ENCODE measurements at regions not wholly inside any gene's neighbourhood (a gene's known extent, or its start where the extent isn't known, plus 50 kb on each side); places are given as distances from the start of the nearest gene placed in this dataset.

- intact Hi-C loops (cut with micrococcal nuclease; ENCODE audit: unreplicated experiment), result no loop called here
- TF ChIP-seq SIN3A (IDR thresholded peaks at IDR 0.05; ENCODE audit: borderline replicate concordance, insufficient read depth, low read depth, low read length), result no peak
- TF ChIP-seq POLR2AphosphoS5 (IDR thresholded peaks at IDR 0.05; ENCODE audit: low read depth, low read length), result no peak
- TF ChIP-seq TCF7L2 (IDR thresholded peaks at IDR 0.05; ENCODE audit: low read depth, low read length), result no peak
- TF ChIP-seq REST (IDR thresholded peaks at IDR 0.05; ENCODE audit: insufficient read depth in 1 of 2, low read depth in 2 of 2, low read length in 1 of 2), result no peak
- TF ChIP-seq, protein P1, sequence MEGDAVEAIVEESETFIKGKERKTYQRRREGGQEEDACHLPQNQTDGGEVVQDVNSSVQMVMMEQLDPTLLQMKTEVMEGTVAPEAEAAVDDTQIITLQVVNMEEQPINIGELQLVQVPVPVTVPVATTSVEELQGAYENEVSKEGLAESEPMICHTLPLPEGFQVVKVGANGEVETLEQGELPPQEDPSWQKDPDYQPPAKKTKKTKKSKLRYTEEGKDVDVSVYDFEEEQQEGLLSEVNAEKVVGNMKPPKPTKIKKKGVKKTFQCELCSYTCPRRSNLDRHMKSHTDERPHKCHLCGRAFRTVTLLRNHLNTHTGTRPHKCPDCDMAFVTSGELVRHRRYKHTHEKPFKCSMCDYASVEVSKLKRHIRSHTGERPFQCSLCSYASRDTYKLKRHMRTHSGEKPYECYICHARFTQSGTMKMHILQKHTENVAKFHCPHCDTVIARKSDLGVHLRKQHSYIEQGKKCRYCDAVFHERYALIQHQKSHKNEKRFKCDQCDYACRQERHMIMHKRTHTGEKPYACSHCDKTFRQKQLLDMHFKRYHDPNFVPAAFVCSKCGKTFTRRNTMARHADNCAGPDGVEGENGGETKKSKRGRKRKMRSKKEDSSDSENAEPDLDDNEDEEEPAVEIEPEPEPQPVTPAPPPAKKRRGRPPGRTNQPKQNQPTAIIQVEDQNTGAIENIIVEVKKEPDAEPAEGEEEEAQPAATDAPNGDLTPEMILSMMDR (IDR thresholded peaks at IDR 0.05), result no peak
- DNase-seq (ENCODE audit: low read depth, low spot score), result no peak
- ChIA-PET CTCF (no interaction called here), POLR2A (no interaction called here)
- no peaks in the 10 kb centered on the region for H3K4me1 ChIP-seq (ENCODE audit: control insufficient read depth, insufficient read depth, low read length)
- H3K36me3 ChIP-seq (ENCODE audit: control insufficient read depth, insufficient read depth, low read length), result no peaks in the 10 kb centered on the region
- ATAC-seq, result no peak
- in situ Hi-C loops (cut with HindIII; ENCODE audit: low pct_unique_long_range_greater_than_20kb, low sequenced_read_pairs), result no loop called here
- no peak overlapping the region for H3K4me3 ChIP-seq (ENCODE audit: low read depth in 2 of 2, low read length in 2 of 2)
- H3K27ac ChIP-seq (ENCODE audit: low read length), result no peak overlapping the region
- no peaks in the 10 kb centered on the region for H3K27me3 ChIP-seq (ENCODE audit: control insufficient read depth, insufficient read depth, low read length)
- BruUV-seq (replicated peaks), result no TSS peak
- no peaks in the 10 kb centered on the region for H3K9me3 ChIP-seq (ENCODE audit: control insufficient read depth, insufficient read depth, low read depth, low read length)
Observed at GRCh38 chr10:94199565-94199964, 163.2 kb downstream of the NOC3L start.

- DNase-seq (ENCODE audit: low read depth, low spot score) (no peak), ATAC-seq (no peak)
- CTCF ChIA-PET, result no interaction called here
- Histone ChIP-seq H3K9me3 (ENCODE audit: control insufficient read depth, insufficient read depth, low read depth, low read length) (no peaks in the 10 kb centered on the region), H3K27me3 (ENCODE audit: control insufficient read depth, insufficient read depth, low read length) (no peaks in the 10 kb centered on the region), H3K27ac (ENCODE audit: low read length) (no peak overlapping the region), H3K4me3 (ENCODE audit: low read depth in 2 of 2, low read length in 2 of 2) (no peak overlapping the region), H3K36me3 (ENCODE audit: control insufficient read depth, insufficient read depth, low read length) (no peaks in the 10 kb centered on the region), H3K4me1 (ENCODE audit: control insufficient read depth, insufficient read depth, low read length) (no peaks in the 10 kb centered on the region)
- intact Hi-C loops (cut with micrococcal nuclease; ENCODE audit: unreplicated experiment) (no loop called here), in situ Hi-C loops (cut with HindIII; ENCODE audit: low pct_unique_long_range_greater_than_20kb, low sequenced_read_pairs) (no loop called here)
- no TSS peak for BruUV-seq (replicated peaks)
- POLR2A ChIA-PET, result no interaction called here
- TF ChIP-seq POLR2AphosphoS5 (IDR thresholded peaks at IDR 0.05; ENCODE audit: low read depth, low read length) (no peak), TCF7L2 (IDR thresholded peaks at IDR 0.05; ENCODE audit: low read depth, low read length) (no peak), SIN3A (IDR thresholded peaks at IDR 0.05; ENCODE audit: borderline replicate concordance, insufficient read depth, low read depth, low read length) (no peak), REST (IDR thresholded peaks at IDR 0.05; ENCODE audit: insufficient read depth in 1 of 2, low read depth in 2 of 2, low read length in 1 of 2) (no peak)
- TF ChIP-seq, protein P1 (IDR thresholded peaks at IDR 0.05), result no peak
Observed at GRCh38 chr10:94200146-94200837, 162.4 kb downstream of the NOC3L start.
